ENCODE measurements at regions not wholly inside any gene's neighbourhood (a gene's known extent, or its start where the extent isn't known, plus 50 kb on each side); places are given as distances from the start of the nearest gene placed in this dataset.

DNA sequence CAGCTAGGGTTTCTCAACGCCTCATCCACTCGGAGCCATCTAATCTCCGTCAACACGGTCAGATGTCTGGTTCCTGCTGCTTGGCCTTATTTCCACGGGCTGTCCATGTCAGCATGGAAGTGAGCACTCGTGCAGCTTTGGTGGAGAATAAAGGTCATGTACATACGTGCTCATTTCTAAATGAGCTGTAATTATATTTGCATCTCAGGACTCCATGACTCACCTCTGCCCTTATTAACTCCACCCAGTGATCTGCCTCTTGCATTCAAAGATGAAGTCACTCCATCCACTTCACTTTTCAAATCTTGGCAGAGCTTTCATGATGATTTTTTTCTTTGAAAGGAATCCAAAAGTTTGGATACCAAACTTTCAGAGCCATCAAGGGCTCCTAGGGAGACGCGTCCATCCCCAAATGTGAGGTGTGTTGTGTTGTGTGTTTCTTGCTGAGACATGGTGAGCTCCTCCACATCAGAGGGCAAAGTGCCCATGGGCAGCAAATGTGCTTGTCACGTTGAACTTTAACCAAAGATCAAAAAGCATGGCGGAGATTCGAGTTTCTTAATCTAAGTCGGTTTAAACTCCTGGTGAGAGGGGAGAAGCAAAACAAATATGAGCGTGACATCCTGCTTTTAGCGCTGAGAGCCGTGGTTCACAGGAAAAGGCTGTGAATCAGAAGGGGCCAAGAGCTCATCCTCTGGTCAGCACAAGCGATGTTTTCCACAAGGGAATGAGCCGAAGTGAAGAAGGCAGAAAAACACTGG is 68.6 kb upstream of the ERRFI1 start:
- Mint-ChIP-seq H3K4me3 (no peak overlapping the region), H3K27me3 (peaks cover 9 to 21% of the 10 kb centered on the region in 2 donors), H3K9me3 (no peaks in the 10 kb centered on the region), H3K36me3 (no peaks in the 10 kb centered on the region), H3K4me1 (peaks cover 0 to 26% (median 21%) of the 10 kb centered on the region in 3 donors), H3K27ac (no peak overlapping the region)
- no peak overlapping the region for H3K27ac ChIP-seq (ENCODE audit: low read length)
- ChIA-PET CTCF (no interaction called here), POLR2A (no interaction called here)
- H3K4me3 ChIP-seq (ENCODE audit: control insufficient read depth in 1 of 2, extremely low read depth in 1 of 2, low read length in 1 of 2) = no peak overlapping the region
- H3K4me1 ChIP-seq (ENCODE audit: control insufficient read depth in 1 of 2, extremely low read depth in 1 of 2, insufficient read depth in 2 of 2, low read length in 2 of 2) = no peaks in the 10 kb centered on the region
- DNase-seq (no peak), ATAC-seq (replicated peaks in 1 of 4) (no peak)
- H3K36me3 ChIP-seq (ENCODE audit: control insufficient read depth in 2 of 2, extremely low read depth in 1 of 2, insufficient read depth in 1 of 2, low read length in 1 of 2) = no peaks in the 10 kb centered on the region
- H3K27me3 ChIP-seq (replicated peaks in 1 of 2; ENCODE audit: control insufficient read depth in 2 of 2, extremely low read depth in 1 of 2, insufficient read depth in 2 of 2, low read length in 1 of 2) = peaks cover 2 to 11% of the 10 kb centered on the region in 2 experiments
- no peaks in the 10 kb centered on the region for H3K9me3 ChIP-seq
- 86% methylated on average over 15 of the region's 18 CpGs for WGBS (ENCODE audit: insufficient coverage)

DNA sequence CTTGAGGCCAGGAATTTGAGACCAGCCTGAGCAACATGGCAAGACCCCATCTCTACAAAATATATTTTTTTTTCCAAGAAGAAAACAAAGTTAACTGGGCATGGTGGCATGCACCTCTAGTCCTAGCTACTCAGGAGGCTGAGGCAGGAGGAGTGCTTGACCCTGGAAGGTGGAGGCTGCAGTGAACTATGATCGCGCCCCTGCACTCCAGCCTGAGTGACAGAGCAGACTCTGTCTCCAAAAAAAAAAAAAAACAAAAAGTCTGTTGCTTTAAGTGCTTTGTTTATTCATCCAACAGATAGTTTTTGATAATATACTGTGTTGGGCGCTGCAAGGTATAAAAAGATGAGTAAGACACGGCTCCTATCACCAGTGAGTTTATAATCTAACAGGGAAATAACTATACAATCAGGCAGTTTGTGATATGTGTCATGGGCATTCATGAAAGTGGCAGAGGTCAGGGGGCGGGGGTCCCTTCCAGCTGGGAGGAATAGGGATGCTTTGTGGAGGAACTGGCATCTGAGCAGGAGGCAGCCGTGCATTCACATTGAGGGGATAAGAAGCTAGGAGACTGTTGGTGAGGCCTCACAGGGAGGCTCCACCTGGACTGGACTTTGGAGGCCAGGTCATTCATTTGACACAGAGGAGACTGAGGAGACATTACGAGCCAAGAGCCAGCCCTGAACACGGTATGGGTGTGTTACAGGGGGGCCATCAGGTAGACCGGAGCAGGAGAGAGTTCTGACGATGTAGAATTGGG is 67.3 kb upstream of the ERRFI1 start:
- ATAC-seq (replicated peaks in 1 of 4) (no peak), DNase-seq (no peak)
- Mint-ChIP-seq H3K4me1 (peaks cover 0 to 26% (median 21%) of the 10 kb centered on the region in 3 donors), H3K27me3 (peaks cover 11 to 24% of the 10 kb centered on the region in 2 donors), H3K9me3 (no peaks in the 10 kb centered on the region), H3K4me3 (no peak overlapping the region), H3K27ac (no peak overlapping the region), H3K36me3 (no peaks in the 10 kb centered on the region)
- Histone ChIP-seq H3K27me3 (replicated peaks in 1 of 2; ENCODE audit: control insufficient read depth in 2 of 2, extremely low read depth in 1 of 2, insufficient read depth in 2 of 2, low read length in 1 of 2) (peaks cover 2 to 11% of the 10 kb centered on the region in 2 experiments), H3K36me3 (ENCODE audit: control insufficient read depth in 2 of 2, extremely low read depth in 1 of 2, insufficient read depth in 1 of 2, low read length in 1 of 2) (no peaks in the 10 kb centered on the region), H3K4me3 (ENCODE audit: control insufficient read depth in 1 of 2, extremely low read depth in 1 of 2, low read length in 1 of 2) (no peak overlapping the region), H3K4me1 (ENCODE audit: control insufficient read depth in 1 of 2, extremely low read depth in 1 of 2, insufficient read depth in 2 of 2, low read length in 2 of 2) (no peaks in the 10 kb centered on the region), H3K27ac (ENCODE audit: low read length) (no peak overlapping the region), H3K9me3 (no peaks in the 10 kb centered on the region)
- CTCF ChIA-PET = no interaction called here
- 89% methylated on average over 10 of the region's 10 CpGs for WGBS (ENCODE audit: insufficient coverage)
- POLR2A ChIA-PET = no interaction called here

DNA sequence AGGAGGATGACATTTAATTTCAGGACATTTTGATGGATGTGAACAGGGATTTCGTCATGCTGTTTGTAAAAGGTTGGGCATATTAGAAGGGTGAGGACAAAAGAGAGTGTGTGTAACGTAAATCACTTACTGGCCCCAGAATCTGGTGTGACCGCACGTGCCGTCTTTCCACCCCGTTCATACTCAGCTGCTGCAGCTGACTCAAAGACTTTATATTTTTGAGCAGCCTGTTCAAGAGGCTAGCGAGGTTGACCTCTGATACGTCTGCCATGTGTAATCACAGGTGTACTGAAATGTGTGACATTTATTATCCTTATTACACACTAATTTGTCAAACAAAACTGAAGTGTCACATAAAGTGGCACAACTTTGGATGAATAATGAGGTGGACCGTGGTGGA is 66.5 kb upstream of the ERRFI1 start:
- H3K36me3 ChIP-seq (ENCODE audit: control insufficient read depth in 2 of 2, extremely low read depth in 1 of 2, insufficient read depth in 1 of 2, low read length in 1 of 2) = no peaks in the 10 kb centered on the region
- no peaks in the 10 kb centered on the region for H3K9me3 ChIP-seq
- ChIA-PET CTCF (no interaction called here), POLR2A (no interaction called here)
- ATAC-seq (replicated peaks in 1 of 4) (no peak), DNase-seq (no peak)
- H3K27me3 ChIP-seq (replicated peaks in 1 of 2; ENCODE audit: control insufficient read depth in 2 of 2, extremely low read depth in 1 of 2, insufficient read depth in 2 of 2, low read length in 1 of 2) = peaks cover 2 to 11% of the 10 kb centered on the region in 2 experiments
- 85% methylated on average over 6 of the region's 9 CpGs for WGBS (ENCODE audit: insufficient coverage)
- peaks cover 11 to 24% of the 10 kb centered on the region in 2 donors for H3K27me3 Mint-ChIP-seq
- H3K4me1 ChIP-seq (ENCODE audit: control insufficient read depth in 1 of 2, extremely low read depth in 1 of 2, insufficient read depth in 2 of 2, low read length in 2 of 2) = no peaks in the 10 kb centered on the region
- H3K4me1 Mint-ChIP-seq = peaks cover 0 to 22% (median 17%) of the 10 kb centered on the region in 3 donors
- H3K9me3 Mint-ChIP-seq = no peaks in the 10 kb centered on the region
- no peaks in the 10 kb centered on the region for H3K36me3 Mint-ChIP-seq
- no peak overlapping the region for H3K27ac ChIP-seq (ENCODE audit: low read length)
- H3K4me3 ChIP-seq (ENCODE audit: control insufficient read depth in 1 of 2, extremely low read depth in 1 of 2, low read length in 1 of 2) = no peak overlapping the region
- H3K4me3 Mint-ChIP-seq = no peak overlapping the region
- H3K27ac Mint-ChIP-seq = no peak overlapping the region

DNA sequence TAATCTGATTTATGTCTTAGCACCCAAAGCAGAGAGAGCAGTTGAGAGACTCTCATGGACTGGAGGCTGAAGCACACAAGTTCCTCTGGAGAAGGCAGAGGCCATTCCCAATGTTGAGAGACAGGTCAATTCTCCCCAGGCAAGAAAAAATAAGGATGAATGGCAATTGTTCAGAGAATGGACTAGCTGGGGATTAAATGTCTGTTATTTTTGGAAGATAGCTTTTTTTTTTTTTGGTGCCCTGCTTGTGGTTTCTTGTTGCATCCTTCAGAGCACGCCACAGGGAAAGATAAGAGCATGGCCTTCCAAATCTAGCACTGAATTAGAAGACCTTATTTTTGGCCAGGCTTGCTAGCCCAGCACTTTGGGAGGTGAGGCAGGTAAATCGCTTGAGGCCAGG is 65.6 kb upstream of the ERRFI1 start:
- H3K36me3 Mint-ChIP-seq = no peaks in the 10 kb centered on the region
- no peak overlapping the region for H3K4me3 Mint-ChIP-seq
- peaks cover 11 to 24% of the 10 kb centered on the region in 2 donors for H3K27me3 Mint-ChIP-seq
- H3K9me3 ChIP-seq = no peaks in the 10 kb centered on the region
- no peak overlapping the region for H3K4me3 ChIP-seq (ENCODE audit: control insufficient read depth in 1 of 2, extremely low read depth in 1 of 2, low read length in 1 of 2)
- no peak overlapping the region for H3K27ac Mint-ChIP-seq
- DNase-seq (no peak), ATAC-seq (replicated peaks in 1 of 4) (no peak)
- no peaks in the 10 kb centered on the region for H3K36me3 ChIP-seq (ENCODE audit: control insufficient read depth in 2 of 2, extremely low read depth in 1 of 2, insufficient read depth in 1 of 2, low read length in 1 of 2)
- ChIA-PET POLR2A (interaction anchor here in 1 of 2 donors (0.6 kb wide), 1 partner anchor 36 kb away, joined by 20 read pairs; no protein-coding TSS in a partner anchor), CTCF (interaction anchor here in 1 of 2 donors (0.6 kb wide), 1 partner anchor 533 kb away, joined by 3 read pairs; no protein-coding TSS in a partner anchor)
- no peaks in the 10 kb centered on the region for H3K4me1 ChIP-seq (ENCODE audit: control insufficient read depth in 1 of 2, extremely low read depth in 1 of 2, insufficient read depth in 2 of 2, low read length in 2 of 2)
- 40% methylated on average over 1 of the region's 2 CpGs for WGBS (ENCODE audit: insufficient coverage)
- H3K27me3 ChIP-seq (replicated peaks in 1 of 2; ENCODE audit: control insufficient read depth in 2 of 2, extremely low read depth in 1 of 2, insufficient read depth in 2 of 2, low read length in 1 of 2) = peaks cover 2 to 11% of the 10 kb centered on the region in 2 experiments
- H3K4me1 Mint-ChIP-seq = peaks cover 0 to 12% (median 7%) of the 10 kb centered on the region in 3 donors
- no peaks in the 10 kb centered on the region for H3K9me3 Mint-ChIP-seq
- H3K27ac ChIP-seq (ENCODE audit: low read length) = no peak overlapping the region

DNA sequence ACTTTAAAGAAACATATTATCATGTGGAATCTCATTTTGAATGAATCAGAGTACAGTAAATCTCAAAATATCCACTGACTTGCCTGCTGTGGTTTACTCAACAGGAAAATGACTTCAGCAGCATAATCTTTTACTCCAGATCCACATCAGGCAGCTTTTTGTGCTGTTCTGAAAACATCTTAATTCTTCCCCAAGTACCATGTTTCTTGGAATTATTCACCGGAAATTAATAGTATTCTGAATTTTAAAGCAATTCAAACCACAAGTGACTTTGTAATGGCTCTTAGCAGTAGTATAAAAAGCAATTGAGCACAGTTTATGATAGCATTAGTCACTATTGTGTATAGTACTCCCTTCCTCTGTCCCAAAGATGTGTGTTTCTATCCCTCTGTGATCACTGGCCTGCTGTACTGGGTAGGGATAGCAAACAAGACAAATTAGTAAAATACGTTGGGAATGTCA is 64.2 kb upstream of the ERRFI1 start:
- POLR2A ChIA-PET = interaction anchor here in 1 of 2 donors (0.7 kb wide), 2 partner anchors 128 to 174 kb away, joined by 4 to 16 read pairs; no protein-coding TSS in a partner anchor
- no peak overlapping the region for H3K4me3 Mint-ChIP-seq

DNA sequence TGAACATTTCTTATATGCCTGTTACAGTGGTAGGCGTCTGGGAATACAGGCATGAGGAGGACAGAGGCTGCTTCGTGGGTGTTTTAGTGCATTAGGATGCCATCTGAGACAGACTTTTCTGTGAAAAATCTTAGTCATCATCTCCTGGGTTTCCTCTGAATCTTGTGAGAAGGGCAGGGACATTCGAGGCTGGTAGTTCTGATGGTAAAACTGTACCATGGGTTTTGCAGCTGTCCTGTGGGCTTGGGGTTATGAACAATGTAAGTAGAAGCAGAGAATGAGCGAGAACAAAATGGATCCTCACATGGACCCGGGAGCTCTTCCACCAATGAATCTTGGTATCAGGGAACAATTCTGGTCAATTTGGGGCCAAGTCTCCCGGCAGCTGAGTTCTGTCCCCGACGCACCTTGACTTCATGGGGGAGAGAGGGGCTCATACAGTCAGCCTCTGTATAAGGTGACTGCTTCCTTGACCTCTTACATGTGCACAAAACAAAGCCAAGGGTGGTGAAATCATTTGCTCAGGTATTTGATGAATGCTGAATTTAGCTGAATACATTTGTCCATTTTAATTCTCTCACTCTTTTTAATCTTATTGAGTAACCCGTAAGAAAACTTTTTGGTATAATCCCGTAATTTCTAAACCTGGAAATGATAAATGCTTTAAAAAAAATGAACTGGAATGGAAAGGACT is 63.6 kb upstream of the ERRFI1 start:
- ChIA-PET POLR2A (no interaction called here), CTCF (no interaction called here)
- Mint-ChIP-seq H3K27me3 (peaks cover 11 to 24% of the 10 kb centered on the region in 2 donors), H3K36me3 (no peaks in the 10 kb centered on the region), H3K9me3 (no peaks in the 10 kb centered on the region), H3K4me3 (no peak overlapping the region), H3K27ac (no peak overlapping the region), H3K4me1 (peaks cover 0 to 4% (median 0%) of the 10 kb centered on the region in 3 donors)
- DNase-seq (no peak), ATAC-seq (replicated peaks in 1 of 4) (no peak)
- H3K9me3 ChIP-seq = no peaks in the 10 kb centered on the region
- H3K27ac ChIP-seq (ENCODE audit: low read length) = no peak overlapping the region
- H3K27me3 ChIP-seq (replicated peaks in 1 of 2; ENCODE audit: control insufficient read depth in 2 of 2, extremely low read depth in 1 of 2, insufficient read depth in 2 of 2, low read length in 1 of 2) = peaks cover 2 to 11% of the 10 kb centered on the region in 2 experiments
- H3K4me1 ChIP-seq (ENCODE audit: control insufficient read depth in 1 of 2, extremely low read depth in 1 of 2, insufficient read depth in 2 of 2, low read length in 2 of 2) = no peaks in the 10 kb centered on the region
- WGBS (ENCODE audit: insufficient coverage) = 73% methylated on average over 5 of the region's 10 CpGs
- H3K4me3 ChIP-seq (ENCODE audit: control insufficient read depth in 1 of 2, extremely low read depth in 1 of 2, low read length in 1 of 2) = no peak overlapping the region
- H3K36me3 ChIP-seq (ENCODE audit: control insufficient read depth in 2 of 2, extremely low read depth in 1 of 2, insufficient read depth in 1 of 2, low read length in 1 of 2) = no peaks in the 10 kb centered on the region

More for the DNA sequence above, 64.2 kb upstream of the ERRFI1 start:
- H3K9me3 ChIP-seq = no peaks in the 10 kb centered on the region
- no peaks in the 10 kb centered on the region for H3K4me1 ChIP-seq (ENCODE audit: control insufficient read depth in 1 of 2, extremely low read depth in 1 of 2, insufficient read depth in 2 of 2, low read length in 2 of 2)
- H3K36me3 ChIP-seq (ENCODE audit: control insufficient read depth in 2 of 2, extremely low read depth in 1 of 2, insufficient read depth in 1 of 2, low read length in 1 of 2) = no peaks in the 10 kb centered on the region
- CTCF ChIA-PET = no interaction called here
- H3K4me3 ChIP-seq (ENCODE audit: control insufficient read depth in 1 of 2, extremely low read depth in 1 of 2, low read length in 1 of 2) = no peak overlapping the region
- H3K27me3 Mint-ChIP-seq = peaks cover 11 to 24% of the 10 kb centered on the region in 2 donors
- H3K9me3 Mint-ChIP-seq = no peaks in the 10 kb centered on the region
- ATAC-seq (replicated peaks in 1 of 4) (no peak), DNase-seq (no peak)
- no peak overlapping the region for H3K27ac Mint-ChIP-seq
- peaks cover 2 to 11% of the 10 kb centered on the region in 2 experiments for H3K27me3 ChIP-seq (replicated peaks in 1 of 2; ENCODE audit: control insufficient read depth in 2 of 2, extremely low read depth in 1 of 2, insufficient read depth in 2 of 2, low read length in 1 of 2)
- peaks cover 0 to 6% (median 0%) of the 10 kb centered on the region in 3 donors for H3K4me1 Mint-ChIP-seq
- no peaks in the 10 kb centered on the region for H3K36me3 Mint-ChIP-seq
- WGBS (ENCODE audit: insufficient coverage) = 100% methylated on average over 1 of the region's 2 CpGs
- H3K27ac ChIP-seq (ENCODE audit: low read length) = no peak overlapping the region
